ENCODE measurements at regions not wholly inside any gene's neighbourhood (a gene's known extent, or its start where the extent isn't known, plus 50 kb on each side); places are given as distances from the start of the nearest gene placed in this dataset.

DNA sequence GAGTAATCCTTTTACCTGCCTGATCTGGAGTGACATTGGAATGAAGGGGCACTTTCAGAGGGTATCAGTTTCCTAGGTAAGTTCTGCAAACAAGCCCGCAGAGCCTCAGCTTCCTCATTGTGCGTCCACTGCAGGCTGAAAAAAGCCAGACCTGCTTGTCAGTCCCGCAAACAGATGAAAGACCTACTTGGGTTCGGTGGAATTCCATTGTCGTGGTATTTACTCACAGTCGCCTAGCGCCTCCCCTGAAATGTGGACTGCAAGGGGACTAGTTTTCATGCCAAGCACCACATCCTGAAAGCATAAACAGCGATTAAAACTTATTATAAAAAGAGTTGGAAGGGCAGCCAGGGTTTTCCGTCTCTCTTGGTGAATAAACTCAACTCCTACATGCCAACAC is 121.5 kb downstream of the PAX1 start:
- TF ChIP-seq, protein P1, sequence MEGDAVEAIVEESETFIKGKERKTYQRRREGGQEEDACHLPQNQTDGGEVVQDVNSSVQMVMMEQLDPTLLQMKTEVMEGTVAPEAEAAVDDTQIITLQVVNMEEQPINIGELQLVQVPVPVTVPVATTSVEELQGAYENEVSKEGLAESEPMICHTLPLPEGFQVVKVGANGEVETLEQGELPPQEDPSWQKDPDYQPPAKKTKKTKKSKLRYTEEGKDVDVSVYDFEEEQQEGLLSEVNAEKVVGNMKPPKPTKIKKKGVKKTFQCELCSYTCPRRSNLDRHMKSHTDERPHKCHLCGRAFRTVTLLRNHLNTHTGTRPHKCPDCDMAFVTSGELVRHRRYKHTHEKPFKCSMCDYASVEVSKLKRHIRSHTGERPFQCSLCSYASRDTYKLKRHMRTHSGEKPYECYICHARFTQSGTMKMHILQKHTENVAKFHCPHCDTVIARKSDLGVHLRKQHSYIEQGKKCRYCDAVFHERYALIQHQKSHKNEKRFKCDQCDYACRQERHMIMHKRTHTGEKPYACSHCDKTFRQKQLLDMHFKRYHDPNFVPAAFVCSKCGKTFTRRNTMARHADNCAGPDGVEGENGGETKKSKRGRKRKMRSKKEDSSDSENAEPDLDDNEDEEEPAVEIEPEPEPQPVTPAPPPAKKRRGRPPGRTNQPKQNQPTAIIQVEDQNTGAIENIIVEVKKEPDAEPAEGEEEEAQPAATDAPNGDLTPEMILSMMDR (IDR thresholded peaks at IDR 0.05): no peak
- TF ChIP-seq POLR2A (IDR thresholded peaks at IDR 0.05): no peak
